HepG2 (cell line): ENCODE measurements at regions not wholly inside any gene's neighbourhood (a gene's known extent, or its start where the extent isn't known, plus 50 kb on each side); places are given as distances from the start of the nearest gene placed in this dataset.

Source experiments
- ATAC-seq: fragments of 200-7000 bp; cut with Tn5 transposase; 3 replicates; pipeline ENCODE4 v1.9.1; 2020; ENCODE audit warnings: mild to moderate bottlenecking, moderate library complexity
- BruUV-seq: library from RNA; stranded (reverse); fragments of 400-500 nt; replicated peaks from 2 replicates; lab custom pipeline; 2021; lab: Mats Ljungman, UMichigan
- CTCF ChIA-PET: fragments of 300-600 bp; formaldehyde crosslinking; extraction: SDS; loops from one replicate; lab custom pipeline; 2021; ENCODE audit warnings: low total read pairs, inconsistent platforms, low intra/inter-chr PET ratio; lab: Yijun Ruan, JAX
- POLR2A ChIA-PET: fragments of 350-600 bp; sonication (Branson Sonifier 250); formaldehyde crosslinking; loops from one replicate; lab custom pipeline; 2020; ENCODE audit warnings: antibody characterized with exemption, inconsistent platforms; lab: Yijun Ruan, JAX
- DNase-seq: peaks from one replicate; pipeline ENCODE4 v3.0.0-alpha.2; 2015; ENCODE audit warnings: low spot score
- FAIRE-seq: peaks from 3 replicates; lab custom pipeline; 2011; peaks lifted over from hg19 to GRCh38; lab: Jason Lieb, UNC
- H2AFZ ChIP-seq: one replicate; pipeline ENCODE4 v1.6.1; 2011; ENCODE audit warnings: low read length, inconsistent platforms
- H3K27ac ChIP-seq: fragments of 300-600 bp; 3 replicates; pipeline ENCODE4 v1.8.0; 2011; ENCODE audit warnings: mixed run types, mild to moderate bottlenecking, mixed read lengths, low read length, inconsistent platforms; ENCODE audit not compliant: insufficient read depth; ENCODE audit errors: extremely low read length
- H3K27me3 ChIP-seq, 2 experiments: fragments of 200-600 bp in 1 of 2; 2 replicates in 1 of 2; 3 replicates in 1 of 2; pipeline versions ENCODE4 v1.6.0 to v1.8.0; 2011; ENCODE audit warnings: low read length in 2 of 2, mild to moderate bottlenecking in 2 of 2, moderate library complexity in 2 of 2, inconsistent platforms in 1 of 2; ENCODE audit not compliant: insufficient read depth in 2 of 2, control insufficient read depth in 1 of 2
- H3K36me3 ChIP-seq, 2 experiments: fragments of 200-600 bp in 1 of 2; replicated peaks in 1 of 2; 2 replicates in 1 of 2; 3 replicates in 1 of 2; pipeline versions ENCODE4 v1.5.1 to v1.8.0; 2011; ENCODE audit warnings: low read length in 2 of 2, inconsistent platforms in 1 of 2; ENCODE audit not compliant: insufficient read depth in 2 of 2, control insufficient read depth in 1 of 2
- H3K4me1 ChIP-seq: 2 replicates; pipeline ENCODE4 v1.5.1; 2012; ENCODE audit warnings: low read length, inconsistent platforms; ENCODE audit not compliant: insufficient read depth
- H3K4me2 ChIP-seq: 2 replicates; pipeline ENCODE4 v1.6.0; 2011; ENCODE audit warnings: low read depth, low read length, inconsistent platforms
- H3K4me3 ChIP-seq, 3 experiments: fragments of 200-600 bp in 1 of 3; sonication (generic), shearing (Covaris generic) in 1 of 3; replicated peaks in 1 of 3; 2 replicates each; pipeline ENCODE4 v1.5.1; 2011 to 2016; ENCODE audit warnings: low read length in 3 of 3, inconsistent platforms in 2 of 3, low read depth in 2 of 3, mild to moderate bottlenecking in 2 of 3, control low read depth in 1 of 3, mixed read lengths in 1 of 3; ENCODE audit not compliant: insufficient read depth in 1 of 3
- H3K79me2 ChIP-seq: one replicate; pipeline ENCODE4 v1.6.1; 2011; ENCODE audit warnings: low read length, inconsistent platforms; ENCODE audit not compliant: insufficient read depth
- H3K9ac ChIP-seq: 2 replicates; pipeline ENCODE4 v1.6.0; 2011; ENCODE audit warnings: mild to moderate bottlenecking, low read depth, low read length, inconsistent platforms; ENCODE audit not compliant: insufficient read depth
- H3K9me3 ChIP-seq: 2 replicates; pipeline ENCODE4 v1.5.1; 2012; ENCODE audit warnings: mild to moderate bottlenecking, low read length
- H4K20me1 ChIP-seq: 2 replicates; pipeline ENCODE4 v1.6.0; 2011; ENCODE audit warnings: inconsistent platforms, mild to moderate bottlenecking, low read length, moderate library complexity; ENCODE audit not compliant: insufficient read depth
- ADNP ChIP-seq: sonication (generic); formaldehyde crosslinking; IDR thresholded peaks from 2 replicates; pipeline ENCODE4 v1.4.0; 2020; ENCODE audit warnings: missing genetic modification reagents
- AHR ChIP-seq: IDR thresholded peaks from 2 replicates; pipeline ENCODE4 v1.6.1; 2018; ENCODE audit warnings: missing genetic modification reagents, missing compliant biosample characterization
- DNMT1 ChIP-seq: sonication (generic); formaldehyde crosslinking; IDR thresholded peaks from 2 replicates; pipeline ENCODE4 v1.5.1; 2020; ENCODE audit warnings: mild to moderate bottlenecking, missing genetic modification reagents
- KLF16 ChIP-seq, 2 experiments: sonication (generic) in 1 of 2; formaldehyde crosslinking in 1 of 2; IDR thresholded peaks; 2 replicates each; pipeline versions ENCODE4 v1.6.1 to v1.8.0; 2016 to 2023; ENCODE audit warnings: missing genetic modification reagents in 2 of 2, missing compliant biosample characterization in 1 of 2
- RBFOX2 ChIP-seq: fragments of 200-400 bp; formaldehyde crosslinking; IDR thresholded peaks from 2 replicates; pipeline ENCODE4 v1.6.1; 2017; ENCODE audit warnings: low read depth, mild to moderate bottlenecking, low read length
- XBP1 ChIP-seq: sonication (generic); formaldehyde crosslinking; IDR thresholded peaks from 2 replicates; pipeline ENCODE4 v1.5.0; 2020; ENCODE audit warnings: missing genetic modification reagents
- ZNF20 ChIP-seq: sonication (generic); formaldehyde crosslinking; IDR thresholded peaks from 2 replicates; pipeline ENCODE4 v1.4.0; 2020; ENCODE audit warnings: mild to moderate bottlenecking, moderate library complexity, missing genetic modification reagents
- ZNF230 ChIP-seq: sonication (generic); formaldehyde crosslinking; IDR thresholded peaks from 2 replicates; pipeline ENCODE4 v1.4.0; 2020; ENCODE audit warnings: mild to moderate bottlenecking, missing genetic modification reagents
- ZNF331 ChIP-seq: sonication (generic); formaldehyde crosslinking; IDR thresholded peaks from 2 replicates; pipeline ENCODE4 v1.4.0; 2020; ENCODE audit warnings: missing genetic modification reagents
- ZNF383 ChIP-seq: sonication (generic); formaldehyde crosslinking; IDR thresholded peaks from 2 replicates; pipeline ENCODE4 v1.4.0; 2020; ENCODE audit warnings: missing genetic modification reagents, mild to moderate bottlenecking, borderline replicate concordance
- ZNF556 ChIP-seq: sonication (generic); formaldehyde crosslinking; IDR thresholded peaks from 2 replicates; pipeline ENCODE4 v1.4.0; 2020; ENCODE audit warnings: mild to moderate bottlenecking, missing genetic modification reagents, borderline replicate concordance
- ZNF678 ChIP-seq: sonication (generic); formaldehyde crosslinking; IDR thresholded peaks from 2 replicates; pipeline ENCODE4 v1.4.0; 2020; ENCODE audit warnings: mild to moderate bottlenecking, missing genetic modification reagents
- WGBS: methylation state at CpG from one replicate; pipeline ENCODE4 v1.1.6; 2017; ENCODE audit warnings: low lambda C conversion rate; 5-methylcytosine and 5-hydroxymethylcytosine counted together
- in situ Hi-C: cut with HindIII; loops from 2 replicates; pipeline ENCODE4 v1.10.0; 2017; ENCODE audit warnings: low pct_unique_long_range_greater_than_20kb; ENCODE audit not compliant: extremely low pct_ligation_motif_present
- intact Hi-C: fragments of 100-400 bp; cut with micrococcal nuclease; formaldehyde crosslinking; loops from one replicate; pipeline ENCODE4 v1.10.0; 2022; ENCODE audit not compliant: unreplicated experiment
- TF ChIP-seq, protein P1 (sequence below): sonication (generic); formaldehyde crosslinking; IDR thresholded peaks from 2 replicates; pipeline ENCODE4 v1.5.0; 2020; ENCODE audit warnings: mild to moderate bottlenecking, missing genetic modification reagents
- TF ChIP-seq, protein P2 (sequence below): sonication (generic); formaldehyde crosslinking; IDR thresholded peaks from 2 replicates; pipeline ENCODE4 v1.4.0; 2020; ENCODE audit warnings: missing genetic modification reagents
- TF ChIP-seq, protein P3 (sequence below): sonication (generic); formaldehyde crosslinking; IDR thresholded peaks from 2 replicates; pipeline ENCODE4 v1.5.0; 2020; ENCODE audit warnings: missing genetic modification reagents, mild to moderate bottlenecking, borderline replicate concordance
- TF ChIP-seq, protein P4 (sequence below): sonication (generic); formaldehyde crosslinking; IDR thresholded peaks from 2 replicates; pipeline ENCODE4 v1.5.0; 2020; ENCODE audit warnings: mild to moderate bottlenecking, missing genetic modification reagents
- TF ChIP-seq, protein P5 (sequence below): sonication (generic); formaldehyde crosslinking; IDR thresholded peaks from 2 replicates; pipeline ENCODE4 v1.4.0; 2020; ENCODE audit warnings: mild to moderate bottlenecking, missing genetic modification reagents
- TF ChIP-seq, protein P6 (sequence below): sonication (generic); formaldehyde crosslinking; IDR thresholded peaks from 2 replicates; pipeline ENCODE4 v1.5.0; 2020; ENCODE audit warnings: missing genetic modification reagents

DNA sequence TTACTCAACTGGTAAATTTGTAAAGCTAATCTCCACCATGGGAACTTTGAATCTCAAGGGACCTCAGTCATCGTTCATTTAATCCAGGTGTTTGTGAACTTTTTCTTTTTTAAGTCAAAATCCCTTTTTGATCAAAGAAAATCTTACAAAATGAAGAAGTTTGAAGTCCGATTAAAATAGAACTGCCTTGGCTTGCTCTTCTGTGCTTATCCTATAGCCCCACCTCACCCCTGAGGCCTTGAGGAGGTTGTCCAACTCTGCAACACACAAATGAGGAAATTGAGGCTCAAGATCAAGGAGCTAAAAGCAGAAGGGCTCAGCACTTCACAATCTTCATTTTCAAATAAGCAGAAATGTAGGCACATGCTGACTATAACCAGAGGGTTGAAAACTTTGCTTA lies 240.3 kb upstream of the SFRP2 start:
- Histone ChIP-seq H3K4me1 (no peaks in the 10 kb centered on the region), H3K36me3 (no peaks in the 10 kb centered on the region), H3K9me3 (no peaks in the 10 kb centered on the region)
- no peak for ATAC-seq
- no peak for TF ChIP-seq XBP1 (CRISPR knock-in tag)
- no peak for TF ChIP-seq RBFOX2
- no peak for TF ChIP-seq AHR (CRISPR knock-in tag)
- no peak for TF ChIP-seq ZNF556 (CRISPR knock-in tag)
- TF ChIP-seq DNMT1 (CRISPR knock-in tag), result no peak
- TF ChIP-seq ZNF20 (CRISPR knock-in tag), result no peak
- TF ChIP-seq, protein P1, sequence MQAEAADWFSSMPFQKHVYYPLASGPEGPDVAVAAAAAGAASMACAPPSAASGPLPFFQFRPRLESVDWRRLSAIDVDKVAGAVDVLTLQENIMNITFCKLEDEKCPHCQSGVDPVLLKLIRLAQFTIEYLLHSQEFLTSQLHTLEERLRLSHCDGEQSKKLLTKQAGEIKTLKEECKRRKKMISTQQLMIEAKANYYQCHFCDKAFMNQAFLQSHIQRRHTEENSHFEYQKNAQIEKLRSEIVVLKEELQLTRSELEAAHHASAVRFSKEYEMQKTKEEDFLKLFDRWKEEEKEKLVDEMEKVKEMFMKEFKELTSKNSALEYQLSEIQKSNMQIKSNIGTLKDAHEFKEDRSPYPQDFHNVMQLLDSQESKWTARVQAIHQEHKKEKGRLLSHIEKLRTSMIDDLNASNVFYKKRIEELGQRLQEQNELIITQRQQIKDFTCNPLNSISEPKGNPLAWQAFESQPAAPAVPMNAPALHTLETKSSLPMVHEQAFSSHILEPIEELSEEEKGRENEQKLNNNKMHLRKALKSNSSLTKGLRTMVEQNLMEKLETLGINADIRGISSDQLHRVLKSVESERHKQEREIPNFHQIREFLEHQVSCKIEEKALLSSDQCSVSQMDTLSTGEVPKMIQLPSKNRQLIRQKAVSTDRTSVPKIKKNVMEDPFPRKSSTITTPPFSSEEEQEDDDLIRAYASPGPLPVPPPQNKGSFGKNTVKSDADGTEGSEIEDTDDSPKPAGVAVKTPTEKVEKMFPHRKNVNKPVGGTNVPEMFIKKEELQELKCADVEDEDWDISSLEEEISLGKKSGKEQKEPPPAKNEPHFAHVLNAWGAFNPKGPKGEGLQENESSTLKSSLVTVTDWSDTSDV (CRISPR knock-in tag), result no peak
- no peak for TF ChIP-seq KLF16 (CRISPR knock-in tag; IDR thresholded peaks at IDR 0.05)
- no peak for TF ChIP-seq ZNF230 (CRISPR knock-in tag)
- TF ChIP-seq ADNP (CRISPR knock-in tag), result no peak
- TF ChIP-seq, protein P2, sequence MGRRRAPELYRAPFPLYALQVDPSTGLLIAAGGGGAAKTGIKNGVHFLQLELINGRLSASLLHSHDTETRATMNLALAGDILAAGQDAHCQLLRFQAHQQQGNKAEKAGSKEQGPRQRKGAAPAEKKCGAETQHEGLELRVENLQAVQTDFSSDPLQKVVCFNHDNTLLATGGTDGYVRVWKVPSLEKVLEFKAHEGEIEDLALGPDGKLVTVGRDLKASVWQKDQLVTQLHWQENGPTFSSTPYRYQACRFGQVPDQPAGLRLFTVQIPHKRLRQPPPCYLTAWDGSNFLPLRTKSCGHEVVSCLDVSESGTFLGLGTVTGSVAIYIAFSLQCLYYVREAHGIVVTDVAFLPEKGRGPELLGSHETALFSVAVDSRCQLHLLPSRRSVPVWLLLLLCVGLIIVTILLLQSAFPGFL (CRISPR knock-in tag), result no peak
- TF ChIP-seq, protein P3, sequence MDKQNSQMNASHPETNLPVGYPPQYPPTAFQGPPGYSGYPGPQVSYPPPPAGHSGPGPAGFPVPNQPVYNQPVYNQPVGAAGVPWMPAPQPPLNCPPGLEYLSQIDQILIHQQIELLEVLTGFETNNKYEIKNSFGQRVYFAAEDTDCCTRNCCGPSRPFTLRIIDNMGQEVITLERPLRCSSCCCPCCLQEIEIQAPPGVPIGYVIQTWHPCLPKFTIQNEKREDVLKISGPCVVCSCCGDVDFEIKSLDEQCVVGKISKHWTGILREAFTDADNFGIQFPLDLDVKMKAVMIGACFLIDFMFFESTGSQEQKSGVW (CRISPR knock-in tag), result no peak
- TF ChIP-seq, protein P4, sequence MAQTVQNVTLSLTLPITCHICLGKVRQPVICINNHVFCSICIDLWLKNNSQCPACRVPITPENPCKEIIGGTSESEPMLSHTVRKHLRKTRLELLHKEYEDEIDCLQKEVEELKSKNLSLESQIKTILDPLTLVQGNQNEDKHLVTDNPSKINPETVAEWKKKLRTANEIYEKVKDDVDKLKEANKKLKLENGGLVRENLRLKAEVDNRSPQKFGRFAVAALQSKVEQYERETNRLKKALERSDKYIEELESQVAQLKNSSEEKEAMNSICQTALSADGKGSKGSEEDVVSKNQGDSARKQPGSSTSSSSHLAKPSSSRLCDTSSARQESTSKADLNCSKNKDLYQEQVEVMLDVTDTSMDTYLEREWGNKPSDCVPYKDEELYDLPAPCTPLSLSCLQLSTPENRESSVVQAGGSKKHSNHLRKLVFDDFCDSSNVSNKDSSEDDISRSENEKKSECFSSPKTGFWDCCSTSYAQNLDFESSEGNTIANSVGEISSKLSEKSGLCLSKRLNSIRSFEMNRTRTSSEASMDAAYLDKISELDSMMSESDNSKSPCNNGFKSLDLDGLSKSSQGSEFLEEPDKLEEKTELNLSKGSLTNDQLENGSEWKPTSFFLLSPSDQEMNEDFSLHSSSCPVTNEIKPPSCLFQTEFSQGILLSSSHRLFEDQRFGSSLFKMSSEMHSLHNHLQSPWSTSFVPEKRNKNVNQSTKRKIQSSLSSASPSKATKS (CRISPR knock-in tag), result no peak
- TF ChIP-seq ZNF331 (CRISPR knock-in tag), result no peak
- TF ChIP-seq, protein P5, sequence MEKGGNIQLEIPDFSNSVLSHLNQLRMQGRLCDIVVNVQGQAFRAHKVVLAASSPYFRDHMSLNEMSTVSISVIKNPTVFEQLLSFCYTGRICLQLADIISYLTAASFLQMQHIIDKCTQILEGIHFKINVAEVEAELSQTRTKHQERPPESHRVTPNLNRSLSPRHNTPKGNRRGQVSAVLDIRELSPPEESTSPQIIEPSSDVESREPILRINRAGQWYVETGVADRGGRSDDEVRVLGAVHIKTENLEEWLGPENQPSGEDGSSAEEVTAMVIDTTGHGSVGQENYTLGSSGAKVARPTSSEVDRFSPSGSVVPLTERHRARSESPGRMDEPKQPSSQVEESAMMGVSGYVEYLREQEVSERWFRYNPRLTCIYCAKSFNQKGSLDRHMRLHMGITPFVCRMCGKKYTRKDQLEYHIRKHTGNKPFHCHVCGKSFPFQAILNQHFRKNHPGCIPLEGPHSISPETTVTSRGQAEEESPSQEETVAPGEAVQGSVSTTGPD (CRISPR knock-in tag), result no peak
- TF ChIP-seq, protein P6, sequence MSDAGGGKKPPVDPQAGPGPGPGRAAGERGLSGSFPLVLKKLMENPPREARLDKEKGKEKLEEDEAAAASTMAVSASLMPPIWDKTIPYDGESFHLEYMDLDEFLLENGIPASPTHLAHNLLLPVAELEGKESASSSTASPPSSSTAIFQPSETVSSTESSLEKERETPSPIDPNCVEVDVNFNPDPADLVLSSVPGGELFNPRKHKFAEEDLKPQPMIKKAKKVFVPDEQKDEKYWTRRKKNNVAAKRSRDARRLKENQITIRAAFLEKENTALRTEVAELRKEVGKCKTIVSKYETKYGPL, result no peak
- no peak for TF ChIP-seq ZNF678 (CRISPR knock-in tag)
- TF ChIP-seq ZNF383 (CRISPR knock-in tag), result no peak
- TF ChIP-seq, all 625 proteins: peak for 0
- intact Hi-C loops (no loop called here), in situ Hi-C loops (no loop called here)
- no peak for DNase-seq
- no peak for FAIRE-seq
- Histone ChIP-seq H3K27me3 (no peaks in the 10 kb centered on the region), H3K9ac (no peak overlapping the region), H3K27ac (no peak overlapping the region), H2AFZ (no peak overlapping the region), H3K79me2 (no peaks in the 10 kb centered on the region), H3K4me2 (no peak overlapping the region), H4K20me1 (no peaks in the 10 kb centered on the region), H3K4me3 (no peak overlapping the region)
- CTCF ChIA-PET, result no interaction called here
- BruUV-seq, result no TSS peak
- POLR2A ChIA-PET, result no interaction called here
- 1% methylated on average over 2 of the region's 2 CpGs for WGBS
